GM21825 (cell line): ENCODE measurements at regions not wholly inside any gene's neighbourhood (a gene's known extent, or its start where the extent isn't known, plus 50 kb on each side); places are given as distances from the start of the nearest gene placed in this dataset.

Experiments used
- ATAC-seq: cut with Tn5 transposase; IDR thresholded peaks from one replicate; pipeline ENCODE4 v1.9.1; 2021; ENCODE audit warnings: mild to moderate bottlenecking, moderate library complexity; ENCODE audit not compliant: unreplicated experiment

- ATAC-seq, result no peak
These were observed 334.0 kb upstream of the CHD6 start for GRCh38 chr20:41952166-41952565.

DNA sequence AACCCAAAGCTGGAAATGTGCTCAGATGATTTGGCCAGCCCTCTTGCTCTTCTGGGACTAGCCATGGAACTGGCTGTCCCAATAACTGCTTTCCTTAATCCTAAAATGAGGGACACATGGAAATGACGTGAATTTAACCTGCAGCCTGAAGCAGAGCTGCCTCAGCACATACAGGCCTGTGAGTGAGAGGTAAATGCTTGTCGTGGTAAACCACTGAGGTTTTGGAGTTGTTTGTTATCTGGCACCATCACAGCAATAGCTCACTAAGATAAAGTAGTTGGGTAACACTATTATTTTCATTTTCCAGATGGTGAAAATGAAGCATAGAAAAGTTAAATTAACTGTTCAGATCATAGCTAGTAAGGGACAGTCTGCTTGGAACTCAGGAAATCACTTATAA, 333.4 kb upstream of the CHD6 start:
- ATAC-seq, result no peak

DNA sequence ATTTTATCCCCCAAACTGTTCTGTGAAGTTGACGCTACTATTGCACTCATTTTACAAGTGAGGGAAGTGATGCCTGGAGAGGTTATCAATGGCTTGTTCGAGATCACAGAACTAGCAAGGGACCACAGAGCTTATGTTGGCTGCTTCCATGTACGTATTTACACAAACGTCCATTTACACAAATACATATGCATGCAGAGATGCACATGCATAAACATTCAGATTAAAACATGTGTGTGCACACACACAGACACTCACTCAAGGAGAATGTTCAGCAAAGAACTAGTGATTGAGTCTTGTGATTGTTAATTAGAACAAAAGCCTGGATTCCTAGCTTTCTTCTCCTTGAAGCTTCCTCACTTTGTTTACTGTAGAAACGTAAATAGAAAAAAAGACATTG, 321.5 kb upstream of the CHD6 start:
- no peak for ATAC-seq

DNA sequence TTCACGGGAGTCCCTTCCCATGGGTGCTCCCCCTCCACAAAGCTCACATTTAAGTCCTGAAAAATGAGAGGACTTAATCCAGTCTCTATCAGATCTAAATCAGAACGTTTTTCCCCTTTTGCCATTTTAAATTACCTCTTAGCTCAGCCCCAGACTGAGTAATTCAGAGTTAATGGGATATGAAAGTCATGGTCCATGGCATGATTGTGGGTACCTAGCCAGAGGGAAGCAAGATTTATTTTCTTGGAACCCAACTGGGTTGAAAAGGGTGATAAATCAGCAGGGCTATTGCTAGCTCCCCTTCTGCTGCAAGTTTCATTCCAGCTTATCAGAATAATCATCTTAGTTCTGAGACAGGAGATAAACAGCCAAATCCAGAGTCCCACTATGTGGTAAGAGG, 320.2 kb upstream of the CHD6 start:
- ATAC-seq, result no peak

DNA sequence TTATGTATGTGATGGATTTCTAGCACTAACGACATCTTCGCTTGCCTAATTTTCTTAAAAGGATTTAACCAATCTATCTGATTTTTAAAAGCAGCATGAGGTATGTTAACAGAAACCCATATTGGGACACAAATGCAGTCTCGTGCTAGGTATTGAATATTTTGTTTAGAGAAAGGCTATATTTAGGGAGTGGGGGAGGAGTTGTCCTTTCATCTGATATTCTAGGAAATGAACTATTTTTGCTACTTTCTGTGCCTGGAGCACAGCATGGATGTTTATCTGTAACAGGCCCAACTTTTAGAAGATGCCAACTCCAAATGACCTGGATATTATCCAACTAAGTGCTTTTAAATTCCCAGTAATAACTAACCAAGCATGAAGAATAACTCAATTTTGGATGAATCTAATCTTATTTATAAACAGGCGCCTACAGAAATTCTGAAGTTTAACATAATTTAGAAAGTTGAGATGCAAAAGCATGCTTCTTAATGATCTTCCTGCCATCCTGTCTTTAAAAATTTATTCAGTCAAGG, 317.1 kb upstream of the CHD6 start:
- ATAC-seq, result no peak

DNA sequence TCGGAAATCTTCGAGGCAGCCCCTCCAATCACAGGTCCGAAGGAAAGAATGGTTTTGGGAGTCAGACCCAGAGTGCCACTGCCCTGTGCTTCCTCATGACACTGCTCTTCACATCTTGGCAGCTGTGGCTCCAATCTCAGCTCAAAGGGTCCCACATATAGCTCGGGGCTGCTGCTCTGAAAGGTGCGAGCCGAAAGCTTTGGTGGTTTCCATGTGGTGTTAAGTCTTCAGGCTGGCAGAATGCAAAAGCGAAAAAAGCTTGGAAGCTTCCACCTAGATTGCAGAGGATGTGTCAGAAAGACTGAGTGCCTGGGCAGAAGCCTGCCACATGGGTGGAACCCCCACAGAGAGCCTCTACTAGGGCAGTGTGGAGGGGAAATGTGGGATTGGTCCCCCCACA, 314.3 kb upstream of the CHD6 start:
- ATAC-seq, result no peak

GRCh38 chr20:41927655-41928054, 309.5 kb upstream of the CHD6 start:
- ATAC-seq, result no peak

- no peak for ATAC-seq
These were observed 309.0 kb upstream of the CHD6 start for GRCh38 chr20:41927189-41927588.

DNA sequence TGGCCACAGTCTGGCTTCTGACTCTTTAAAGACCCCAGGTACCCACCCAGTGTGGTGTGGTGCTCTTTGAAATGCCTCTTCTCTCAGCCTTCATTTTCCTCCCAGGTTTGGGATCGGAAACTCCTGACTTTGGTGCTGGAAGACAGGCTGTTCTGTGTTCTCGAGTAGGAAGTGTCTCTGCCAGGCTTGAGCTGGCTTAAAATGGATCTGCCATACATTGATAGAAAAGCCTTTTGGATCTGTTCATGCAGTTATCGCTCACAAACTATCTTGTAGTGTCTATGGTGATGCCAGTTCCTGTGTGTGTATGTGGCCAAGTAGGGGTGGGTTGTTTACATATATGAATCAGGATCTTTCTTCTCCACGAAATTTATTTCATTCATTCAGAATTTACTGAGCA, 307.3 kb upstream of the CHD6 start:
- no peak for ATAC-seq

DNA sequence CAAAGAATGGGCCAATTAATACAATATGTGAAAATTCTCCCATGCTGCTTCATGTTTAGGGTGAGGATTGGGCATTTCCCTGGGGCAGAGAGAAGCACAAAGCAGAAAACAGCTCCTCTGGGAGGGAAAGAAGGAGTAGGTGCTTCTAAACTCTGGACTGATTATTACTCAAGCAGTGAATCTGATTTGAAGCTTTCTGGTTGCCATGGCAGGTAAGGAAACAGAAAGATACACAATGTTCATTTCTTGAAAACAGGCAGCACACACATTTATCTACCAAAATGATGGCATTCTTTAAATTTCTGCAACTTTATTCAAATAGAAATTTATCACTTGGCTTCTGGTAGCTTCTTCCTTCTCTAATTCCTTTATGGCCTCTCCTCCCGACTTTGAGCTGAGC, 305.4 kb upstream of the CHD6 start:
- no peak for ATAC-seq

GRCh38 chr20:41913146-41913545, 295.0 kb upstream of the CHD6 start:
- ATAC-seq, result no peak

- no peak for ATAC-seq
These were observed 292.4 kb upstream of the CHD6 start for GRCh38 chr20:41910558-41910957.

DNA sequence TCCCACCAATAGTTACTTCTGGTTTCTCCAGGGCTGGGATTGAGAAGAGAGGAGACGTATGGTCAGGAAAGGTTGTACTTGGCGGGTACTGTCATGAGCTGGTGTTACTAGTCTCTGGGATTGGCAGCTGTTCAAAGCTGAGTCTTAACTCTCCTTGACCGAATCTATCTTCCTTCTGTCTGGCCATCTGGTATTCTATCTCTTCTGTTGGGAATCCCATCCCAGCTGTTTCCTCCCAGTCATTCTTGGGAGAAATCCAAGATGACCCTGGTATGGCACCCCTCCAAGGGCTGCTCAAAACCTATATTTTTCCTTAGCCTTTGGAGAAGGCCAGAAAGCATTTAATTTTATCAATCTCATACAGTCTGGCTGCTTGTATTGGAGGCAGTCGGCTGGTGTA, 287.0 kb upstream of the CHD6 start:
- ATAC-seq, result no peak

- ATAC-seq, result no peak
These were observed 285.4 kb upstream of the CHD6 start for GRCh38 chr20:41903586-41903985.

DNA sequence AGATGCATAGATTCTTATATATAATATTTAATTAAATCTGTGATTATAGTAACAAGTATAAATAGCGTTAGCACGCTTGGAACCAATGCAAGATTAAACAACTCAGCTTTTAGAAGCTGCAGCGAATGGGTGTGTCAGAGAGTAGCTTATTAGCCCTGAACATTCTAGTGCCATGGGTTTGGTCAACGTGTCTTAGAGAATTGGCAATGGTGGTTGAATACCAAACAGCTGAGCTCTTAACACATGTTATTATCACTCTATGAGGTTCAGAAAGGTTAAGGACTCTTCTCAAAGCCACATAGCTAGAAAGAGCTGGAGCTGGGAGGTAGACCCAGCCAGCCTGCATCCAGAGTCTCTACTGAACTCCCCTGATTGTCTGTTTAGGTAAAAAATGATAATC, 284.2 kb upstream of the CHD6 start:
- no peak for ATAC-seq

- ATAC-seq, result no peak
These were observed 282.1 kb upstream of the CHD6 start for GRCh38 chr20:41900201-41900691.

DNA sequence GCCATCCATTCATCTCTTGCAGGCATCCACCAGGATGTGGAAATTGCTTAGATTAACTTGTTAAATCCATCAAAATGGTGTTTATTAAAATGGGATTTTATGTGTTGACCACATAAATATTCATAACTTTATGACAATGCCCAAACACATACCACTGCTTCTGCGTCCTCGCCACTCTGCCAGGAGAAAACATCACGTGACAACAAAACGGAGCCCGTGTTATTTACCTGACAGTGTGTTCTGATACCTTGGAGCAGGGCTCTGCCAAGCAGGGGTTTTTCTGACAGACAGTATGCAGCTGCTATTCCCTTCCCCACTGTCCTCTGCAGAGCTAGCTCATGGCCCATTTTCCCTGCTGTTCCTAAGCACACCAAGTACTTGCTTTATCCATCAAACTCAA, 279.5 kb upstream of the CHD6 start:
- ATAC-seq, result no peak

DNA sequence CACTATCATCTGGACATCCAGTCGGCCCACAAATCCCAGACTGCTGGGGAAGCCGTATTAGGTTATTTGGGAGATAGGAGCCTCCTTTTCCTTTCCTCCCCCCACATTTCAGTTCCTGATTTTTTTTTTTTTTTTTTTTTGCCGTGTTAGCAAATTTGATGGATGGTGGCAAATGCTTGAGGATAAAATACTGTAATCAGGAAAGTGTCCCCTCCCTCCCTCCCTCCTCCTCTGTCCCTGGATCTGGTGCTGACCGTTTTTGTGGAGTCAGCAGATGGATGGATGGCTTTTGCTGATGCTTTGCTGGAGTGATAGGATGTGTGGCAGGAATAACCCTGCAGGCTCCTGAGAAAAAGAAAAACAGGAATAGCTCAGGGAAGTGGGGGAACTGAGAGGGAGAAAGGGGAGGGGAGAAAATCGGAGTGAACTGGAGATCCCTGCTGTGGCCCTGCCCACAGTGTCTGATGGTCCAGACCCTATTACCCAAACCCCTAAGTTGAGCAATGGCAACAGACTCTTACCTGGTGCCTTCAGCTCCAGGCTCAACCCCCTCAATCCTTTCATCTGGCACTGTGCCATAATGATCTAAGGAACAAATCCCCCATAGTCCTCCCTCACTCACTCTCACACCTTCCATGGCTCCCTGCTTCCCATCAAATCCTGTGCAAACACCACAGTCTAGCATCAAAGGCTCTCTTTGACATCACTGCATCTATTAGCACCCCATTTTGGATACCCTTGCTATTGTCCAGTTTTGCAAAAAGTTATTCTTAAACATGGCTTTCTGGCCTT, 277.3 kb upstream of the CHD6 start:
- ATAC-seq, result no peak

DNA sequence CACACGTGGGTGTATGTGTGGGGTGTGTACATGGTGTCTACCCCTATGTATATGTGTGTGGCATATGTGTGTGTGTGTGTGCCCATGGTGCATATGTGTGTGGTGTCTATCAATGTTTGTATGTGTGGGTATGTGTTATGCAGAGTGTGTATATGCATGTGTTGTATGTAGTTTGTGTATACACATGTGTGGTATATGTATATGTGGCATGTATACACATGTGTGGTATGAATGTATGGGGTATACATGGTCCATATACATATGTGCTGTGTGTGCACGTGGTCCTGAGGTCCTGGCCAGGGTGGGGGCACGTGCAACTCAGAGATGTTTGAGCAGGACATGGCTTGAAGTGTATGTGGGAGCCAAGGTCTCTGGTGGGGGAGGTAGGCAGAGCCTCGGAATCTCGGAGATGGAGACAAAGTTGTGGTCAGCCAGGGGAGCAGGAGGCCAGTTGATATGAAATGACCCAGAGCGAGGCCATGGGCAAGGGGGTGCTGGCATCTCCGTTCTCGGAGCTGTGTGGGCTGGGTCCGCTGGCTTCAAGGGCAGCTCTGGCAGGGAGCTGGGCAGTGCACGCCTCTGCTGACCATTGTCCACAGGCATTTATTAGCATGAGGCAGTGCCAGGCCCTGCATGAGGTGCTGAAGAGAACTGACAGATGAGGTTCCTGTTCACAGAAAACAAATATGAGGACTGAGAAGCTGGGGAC, 276.2 kb upstream of the CHD6 start:
- ATAC-seq, result no peak

- no peak for ATAC-seq
These were observed 273.9 kb upstream of the CHD6 start for GRCh38 chr20:41892031-41892430.

DNA sequence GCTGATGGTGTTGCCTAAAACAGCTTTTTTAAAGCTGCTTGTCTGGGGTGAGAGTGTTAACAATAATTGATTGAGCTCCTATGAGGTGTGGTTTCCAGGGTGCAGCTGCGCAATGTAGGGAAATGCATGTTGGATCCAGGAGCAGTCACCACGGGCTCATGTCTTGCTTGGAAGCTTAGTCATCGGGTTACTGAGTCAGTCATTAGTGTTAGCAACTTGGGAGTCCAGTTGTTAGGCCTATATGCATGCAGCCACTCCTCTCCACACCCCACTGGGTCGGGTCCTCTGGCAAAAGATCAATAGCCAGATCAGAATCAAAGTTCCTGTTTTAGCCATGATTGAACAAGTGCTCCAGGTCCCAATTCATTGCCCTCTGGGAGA, 271.7 kb upstream of the CHD6 start:
- ATAC-seq, result no peak

- ATAC-seq, result no peak
These were observed 271.1 kb upstream of the CHD6 start for GRCh38 chr20:41889126-41889843.
